ENCODE measurements at regions not wholly inside any gene's neighbourhood (a gene's known extent, or its start where the extent isn't known, plus 50 kb on each side); places are given as distances from the start of the nearest gene placed in this dataset.
"Not testable (repeated sequence)": the region's sequence is repeated elsewhere in the genome, so short reads cannot be mapped to it uniquely, and the experiment has no call there.

DNA sequence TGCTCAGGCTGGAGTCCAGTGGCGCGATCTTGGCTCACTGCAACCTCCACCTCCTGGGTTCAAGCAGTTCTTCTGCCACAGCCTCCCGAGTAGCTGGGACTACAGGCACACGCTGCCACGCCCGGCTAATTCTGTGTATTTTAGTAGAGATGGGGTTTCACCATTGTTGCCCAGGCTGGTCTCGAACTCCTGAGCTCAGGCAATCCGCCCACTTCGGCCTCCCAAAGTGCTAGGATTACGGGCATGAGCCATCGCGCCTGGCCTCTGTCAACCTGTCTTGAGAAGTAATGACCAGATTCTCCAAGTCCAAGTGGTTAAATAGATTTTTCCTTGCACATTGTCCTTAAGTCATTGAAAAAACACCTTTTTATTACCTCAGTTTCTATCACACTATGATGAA lies 283.7 kb downstream of the KCNJ2 start:
- not testable (repeated sequence) for DNase-seq

- no peak for DNase-seq
Observed at GRCh38 chr17:70454377-70454776, 285.0 kb downstream of the KCNJ2 start.

DNA sequence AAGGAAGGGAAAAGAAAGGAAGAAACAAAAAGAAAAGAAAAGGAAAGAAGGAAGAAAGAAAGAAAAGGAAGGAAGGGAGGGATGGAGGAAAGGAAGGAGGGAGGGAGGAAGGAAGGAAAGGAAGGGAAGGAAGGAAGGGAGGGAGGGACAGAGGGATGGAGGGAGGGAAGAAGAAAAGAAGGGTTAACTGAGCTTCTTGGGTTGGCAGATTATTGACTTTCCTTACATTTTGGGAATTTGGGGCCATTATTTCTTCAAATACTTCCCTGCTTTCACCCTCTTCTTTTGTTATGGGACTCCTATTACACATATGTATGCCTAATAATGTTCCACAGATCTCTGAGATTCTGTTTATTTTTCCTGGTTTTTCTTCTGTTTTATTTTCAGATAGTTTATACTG lies 285.6 kb downstream of the KCNJ2 start:
- DNase-seq = no peak

DNA sequence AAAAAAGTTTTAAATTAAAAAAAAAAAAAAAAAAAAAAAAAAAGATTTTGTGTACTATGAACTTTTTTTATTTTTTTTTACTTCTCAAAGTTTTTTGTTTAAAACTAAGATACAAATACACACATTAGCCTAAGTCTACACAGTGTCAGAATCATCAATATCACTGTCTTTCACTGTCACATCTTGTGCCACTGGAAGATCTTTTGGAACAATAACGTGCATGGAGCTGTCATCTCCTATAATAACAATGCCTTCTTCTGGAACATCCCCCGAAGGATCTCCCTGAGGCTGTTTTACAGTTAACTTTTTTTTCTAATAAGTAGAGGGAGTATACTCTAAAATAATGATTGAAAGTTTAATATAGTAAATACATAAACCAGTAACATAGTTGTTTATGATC lies 295.7 kb downstream of the KCNJ2 start:
- DNase-seq = no peak

GRCh38 chr17:70468661-70469060 lies 299.3 kb downstream of the KCNJ2 start:
- DNase-seq = no peak

GRCh38 chr17:70473049-70473448 lies 303.7 kb downstream of the KCNJ2 start:
- no peak for DNase-seq

GRCh38 chr17:70476368-70476767 lies 307.0 kb downstream of the KCNJ2 start:
- no peak for DNase-seq

GRCh38 chr17:70478902-70479301 lies 309.6 kb downstream of the KCNJ2 start:
- no peak for DNase-seq

DNA sequence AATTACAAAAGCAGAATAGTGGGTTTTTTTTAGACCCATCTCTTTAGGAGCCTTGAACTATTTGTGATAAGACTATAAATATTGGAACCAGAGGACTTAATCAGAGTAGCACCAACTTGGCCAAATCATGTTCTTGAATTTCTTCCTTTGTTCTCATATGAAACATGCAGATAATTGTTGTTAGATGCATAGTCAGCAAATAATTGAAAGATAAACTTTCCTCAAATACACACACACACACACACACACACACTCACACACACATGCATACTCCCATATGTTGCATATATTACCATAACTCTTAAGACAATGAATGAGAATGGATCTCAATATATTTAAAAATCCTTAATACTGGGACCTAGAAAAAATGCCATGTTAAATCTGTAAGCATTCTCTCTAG lies 310.4 kb downstream of the KCNJ2 start:
- no peak for DNase-seq

- DNase-seq = no peak
Observed at GRCh38 chr17:70483624-70484023, 314.3 kb downstream of the KCNJ2 start.

DNA sequence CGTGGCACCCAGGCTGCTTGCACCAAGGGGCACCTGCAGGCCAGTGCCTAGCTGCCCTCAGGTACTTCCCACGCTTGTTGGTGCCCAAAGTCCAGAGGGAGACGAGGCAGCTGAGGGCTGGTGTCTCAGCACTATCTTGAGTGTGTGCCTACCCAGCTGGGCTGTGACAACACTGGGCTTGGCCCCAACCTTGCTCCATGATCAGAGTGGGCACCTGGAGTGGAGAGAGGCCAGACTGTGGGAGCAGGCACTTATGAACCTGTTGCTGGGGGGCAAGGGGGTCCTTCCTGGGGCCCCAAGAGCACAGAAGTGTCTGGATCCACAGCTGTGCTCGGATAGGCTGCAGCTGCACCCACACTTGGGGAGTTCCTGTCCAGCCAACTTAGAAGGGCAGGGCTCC lies 314.7 kb downstream of the KCNJ2 start:
- no peak for DNase-seq

DNA sequence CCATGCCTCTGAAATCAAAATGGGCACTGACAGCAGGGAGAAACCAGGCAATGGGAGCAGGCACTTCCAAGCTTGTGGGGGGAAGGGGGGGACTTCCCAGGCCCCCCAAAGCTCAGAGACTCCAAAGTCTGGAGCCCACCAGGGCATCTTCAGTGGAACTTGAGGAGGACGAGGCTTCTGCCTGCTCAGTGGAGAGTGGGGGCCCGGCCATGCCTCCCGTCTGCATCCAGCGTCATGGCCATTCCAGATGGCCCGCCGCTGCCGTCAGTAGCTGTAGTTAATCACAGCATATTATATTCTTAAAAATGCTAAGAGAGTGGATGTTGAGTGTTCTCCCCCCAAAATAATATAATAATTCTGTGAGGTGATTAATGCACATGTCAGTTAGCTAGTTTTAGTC lies 315.2 kb downstream of the KCNJ2 start:
- no peak for DNase-seq

DNA sequence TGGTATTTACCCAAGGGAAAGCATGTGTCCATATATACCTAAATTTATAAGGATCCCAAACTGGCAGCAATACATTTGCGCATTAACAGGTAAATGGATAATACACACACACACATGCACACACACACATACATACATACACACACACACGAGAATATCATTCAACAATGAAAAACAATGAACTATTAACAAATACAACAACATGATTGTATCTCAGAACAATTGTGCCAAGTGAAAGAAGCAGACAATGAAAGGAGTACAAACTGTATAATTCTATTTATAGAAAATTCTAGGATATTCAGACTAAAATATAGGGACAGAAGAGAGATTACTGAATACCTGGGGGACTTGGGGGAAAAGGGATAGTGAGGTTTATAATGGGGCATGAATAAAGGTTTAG lies 323.0 kb downstream of the KCNJ2 start:
- DNase-seq = no peak

DNA sequence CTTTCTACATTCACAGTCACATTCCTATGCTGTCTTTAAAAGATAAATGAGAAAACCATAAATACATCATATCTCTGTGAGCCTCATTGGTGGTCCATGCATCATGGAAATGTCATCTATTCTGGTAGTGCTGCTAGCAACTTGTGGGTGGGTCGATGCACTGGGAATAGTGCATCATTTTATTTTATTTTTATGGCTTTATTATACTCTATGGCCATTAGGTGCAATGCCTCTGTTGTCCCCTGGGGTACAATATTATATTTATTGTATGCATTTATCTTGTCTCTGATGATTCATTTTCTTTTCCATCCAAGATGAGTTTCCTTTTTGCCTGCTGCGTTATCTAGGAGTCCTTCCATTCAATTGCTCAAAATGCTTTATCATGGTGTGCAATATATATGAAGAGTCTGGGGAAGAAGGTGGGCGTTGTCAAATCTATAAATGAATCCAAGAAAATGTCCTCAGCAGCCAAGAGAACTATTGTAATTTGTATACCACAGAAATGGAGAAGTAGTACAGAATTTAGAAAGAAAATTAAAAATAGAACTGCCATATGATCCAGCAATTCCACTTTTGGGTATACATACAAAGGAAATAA lies 324.0 kb downstream of the KCNJ2 start:
- DNase-seq = no peak

DNA sequence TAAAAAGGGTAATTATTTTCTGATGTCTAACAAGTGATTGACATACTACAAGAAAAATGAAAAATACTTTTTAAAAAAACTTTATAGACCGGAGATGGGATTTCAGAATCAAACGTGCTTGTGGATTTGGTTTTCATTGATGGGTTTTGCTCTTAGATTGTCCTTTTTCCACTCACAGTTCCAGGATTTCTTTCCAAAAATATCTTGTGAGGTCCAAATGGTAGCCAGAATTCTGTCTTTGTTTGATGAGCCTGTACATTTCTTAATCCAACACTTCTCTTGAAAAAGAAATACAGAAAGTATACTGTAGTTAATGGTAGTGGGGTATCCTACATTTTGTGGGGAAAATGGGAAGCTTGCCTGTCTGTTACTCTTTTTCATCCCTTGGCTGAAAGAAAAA lies 329.3 kb downstream of the KCNJ2 start:
- no peak for DNase-seq

- no peak for DNase-seq
Observed at GRCh38 chr17:70499067-70499786, 329.9 kb downstream of the KCNJ2 start.

- DNase-seq = no peak
Observed at GRCh38 chr17:70503449-70503848, 334.1 kb downstream of the KCNJ2 start.

DNA sequence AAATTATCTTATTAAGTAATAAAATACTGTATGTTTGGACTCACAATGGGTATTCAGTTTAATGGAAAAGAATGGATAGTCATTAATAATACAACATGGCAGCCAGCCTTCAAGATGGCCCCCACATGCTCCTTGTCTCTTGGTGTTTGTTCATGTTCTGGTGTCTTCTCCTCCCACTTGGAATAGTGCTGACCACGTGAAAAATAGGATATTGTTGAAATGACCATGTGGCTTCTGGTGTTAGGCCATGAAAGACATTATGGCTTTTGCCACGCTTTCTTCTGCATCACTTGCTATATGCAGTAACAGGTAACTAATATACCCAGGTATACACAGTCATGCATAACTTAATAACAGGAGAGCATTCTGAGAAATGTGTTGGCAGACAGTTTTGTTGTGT lies 341.0 kb downstream of the KCNJ2 start:
- no peak for DNase-seq

- no peak for DNase-seq
Observed at GRCh38 chr17:70517816-70518215, 348.5 kb downstream of the KCNJ2 start.

- no peak for DNase-seq
Observed at GRCh38 chr17:70519300-70519699, 350.0 kb downstream of the KCNJ2 start.

- no peak for DNase-seq
Observed at GRCh38 chr17:70520447-70520846, 351.1 kb downstream of the KCNJ2 start.

- no peak for DNase-seq
Observed at GRCh38 chr17:70520956-70521355, 351.6 kb downstream of the KCNJ2 start.

GRCh38 chr17:70521821-70522256 lies 352.5 kb downstream of the KCNJ2 start:
- no peak for DNase-seq

GRCh38 chr17:70523426-70523825 lies 354.1 kb downstream of the KCNJ2 start:
- DNase-seq = no peak

DNA sequence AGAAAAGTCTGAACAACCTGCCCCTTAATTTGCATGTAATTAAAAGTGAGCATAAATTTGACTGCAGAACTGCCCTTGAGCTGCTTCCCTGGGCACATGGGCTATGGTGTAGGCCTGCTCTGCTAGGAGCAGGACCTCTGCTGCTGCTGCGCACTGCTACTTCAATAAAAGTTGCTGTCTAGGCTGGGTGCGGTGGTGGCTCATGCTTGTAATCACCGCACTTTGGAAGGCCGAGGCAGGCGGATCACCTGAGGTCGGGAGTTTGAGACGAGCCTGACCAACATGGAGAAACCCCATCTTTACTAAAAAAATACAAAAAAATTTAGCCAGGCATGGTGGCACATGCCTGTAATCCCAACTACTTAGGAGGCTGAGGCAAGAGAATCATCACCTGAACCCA lies 355.7 kb downstream of the KCNJ2 start:
- not testable (repeated sequence) for DNase-seq
